HG02870 (cell line): ENCODE measurements at regions not wholly inside any gene's neighbourhood (a gene's known extent, or its start where the extent isn't known, plus 50 kb on each side); places are given as distances from the start of the nearest gene placed in this dataset.

Source experiments
- ATAC-seq: cut with Tn5 transposase; IDR thresholded peaks from one replicate; pipeline ENCODE4 v1.9.1; 2021; ENCODE audit warnings: mild to moderate bottlenecking, moderate library complexity; ENCODE audit not compliant: unreplicated experiment

GRCh38 chr5:89499787-89500186, 616.8 kb upstream of the MEF2C start:
- no peak for ATAC-seq

GRCh38 chr5:89498699-89499098, 615.7 kb upstream of the MEF2C start:
- no peak for ATAC-seq

GRCh38 chr5:89493414-89493813, 610.4 kb upstream of the MEF2C start:
- ATAC-seq = no peak

DNA sequence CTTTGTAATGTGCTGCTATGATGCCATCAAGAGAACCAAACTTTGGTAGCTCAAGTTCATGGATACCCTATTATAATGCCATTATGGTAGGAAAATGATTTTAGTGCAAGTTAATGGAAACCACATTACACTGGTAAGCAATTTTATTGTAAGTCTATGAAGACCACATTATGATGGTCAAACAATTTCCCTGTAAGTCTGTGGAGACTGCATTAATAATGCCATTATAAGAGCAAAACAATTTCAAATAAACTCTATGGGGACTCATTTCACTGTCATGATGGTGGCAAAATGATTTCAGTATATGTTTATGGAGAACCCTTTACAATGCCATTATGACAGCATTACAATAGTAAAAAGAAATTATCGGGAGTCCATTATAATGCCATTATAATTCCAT, 602.0 kb upstream of the MEF2C start:
- no peak for ATAC-seq

DNA sequence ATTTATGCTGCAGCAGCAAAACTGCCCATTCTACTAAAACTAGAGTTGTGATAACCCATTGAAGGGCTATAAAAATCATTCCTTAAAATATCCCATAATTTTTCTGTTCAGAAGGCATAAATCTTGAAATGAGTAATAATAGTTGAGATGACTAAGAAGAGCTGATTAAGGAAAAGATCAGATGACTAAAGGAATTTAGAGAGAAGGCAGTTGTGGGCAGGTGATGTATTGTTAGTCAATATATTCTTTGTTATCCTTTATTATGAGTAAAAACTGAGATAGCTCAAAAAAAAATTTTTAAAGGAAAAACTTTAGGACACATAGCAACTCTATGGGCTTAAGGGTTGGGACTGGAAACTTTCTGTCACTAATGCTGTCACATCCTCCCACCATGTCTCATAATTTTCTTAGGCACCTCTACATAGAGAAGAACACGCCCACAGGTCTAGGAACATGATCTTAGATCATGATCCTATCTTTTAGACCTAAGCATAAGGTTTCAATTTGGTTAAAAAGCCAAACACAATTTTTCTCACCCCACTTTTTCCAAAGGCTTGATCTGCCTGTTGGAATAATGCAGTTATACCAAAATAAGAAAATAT, 597.5 kb upstream of the MEF2C start:
- ATAC-seq = no peak

GRCh38 chr5:89478851-89479250, 595.9 kb upstream of the MEF2C start:
- no peak for ATAC-seq

GRCh38 chr5:89473196-89473595, 590.2 kb upstream of the MEF2C start:
- no peak for ATAC-seq

DNA sequence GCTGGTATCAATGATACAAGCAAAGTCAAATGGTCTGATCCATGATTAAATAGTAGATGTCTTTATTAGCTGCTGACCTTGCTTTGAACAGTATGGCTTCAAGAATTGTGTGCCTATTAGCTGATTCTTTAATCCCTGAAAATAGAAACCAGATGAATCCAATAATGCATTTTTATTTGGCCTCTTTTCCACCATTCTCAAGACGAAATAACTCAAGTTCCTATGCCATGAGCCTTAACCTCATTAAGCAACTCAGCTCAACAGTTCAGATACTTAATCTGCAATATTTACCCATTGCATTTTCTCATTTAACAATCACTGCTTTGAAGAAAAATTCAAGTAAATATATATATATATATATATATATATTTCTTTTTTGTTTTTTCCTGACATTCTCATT, 588.6 kb upstream of the MEF2C start:
- ATAC-seq = no peak

DNA sequence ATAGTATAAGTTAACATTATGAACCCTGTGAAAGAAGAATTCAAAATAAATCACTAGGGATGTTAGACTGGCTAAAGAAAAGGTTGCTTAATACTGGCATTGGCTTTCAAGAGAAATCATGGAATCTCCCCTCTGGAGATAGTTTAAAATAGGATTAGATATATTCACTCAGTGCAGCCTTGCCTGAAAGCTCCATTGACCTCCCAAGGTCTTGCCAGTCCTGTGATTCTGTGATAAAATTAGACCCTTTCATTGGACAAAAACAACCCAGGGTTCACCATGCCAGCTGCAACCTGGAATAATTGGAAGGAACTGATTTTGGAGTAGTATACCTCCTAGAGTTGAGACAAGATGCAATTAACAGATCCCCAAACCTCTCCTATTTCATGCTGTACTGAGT, 588.1 kb upstream of the MEF2C start:
- no peak for ATAC-seq

- ATAC-seq = no peak
Observed at GRCh38 chr5:89470658-89471057, 587.7 kb upstream of the MEF2C start.

GRCh38 chr5:89458332-89458656, 575.3 kb upstream of the MEF2C start:
- ATAC-seq = no peak

- no peak for ATAC-seq
Observed at GRCh38 chr5:89457411-89458331, 574.7 kb upstream of the MEF2C start.

DNA sequence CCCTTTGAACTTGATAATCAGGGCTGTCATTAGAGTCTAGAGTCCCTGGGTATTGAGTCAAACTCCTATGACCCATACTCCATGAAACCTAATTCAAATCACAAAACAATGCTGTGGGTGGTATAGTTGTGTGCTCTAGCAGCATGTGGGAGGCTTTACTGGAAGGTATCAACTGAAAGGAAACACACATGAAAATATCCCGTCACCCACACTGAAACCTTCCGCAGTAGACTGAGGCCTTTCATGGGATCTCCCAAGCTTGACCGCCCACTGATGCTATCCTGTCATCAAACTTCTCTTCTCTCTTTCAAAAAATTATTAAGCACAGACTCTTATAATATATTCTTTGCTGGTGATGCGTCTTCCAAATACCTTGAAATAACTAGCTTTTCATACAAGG, 569.1 kb upstream of the MEF2C start:
- ATAC-seq = no peak

- ATAC-seq = no peak
Observed at GRCh38 chr5:89451263-89451662, 568.3 kb upstream of the MEF2C start.

GRCh38 chr5:89450149-89450538, 567.2 kb upstream of the MEF2C start:
- no peak for ATAC-seq

DNA sequence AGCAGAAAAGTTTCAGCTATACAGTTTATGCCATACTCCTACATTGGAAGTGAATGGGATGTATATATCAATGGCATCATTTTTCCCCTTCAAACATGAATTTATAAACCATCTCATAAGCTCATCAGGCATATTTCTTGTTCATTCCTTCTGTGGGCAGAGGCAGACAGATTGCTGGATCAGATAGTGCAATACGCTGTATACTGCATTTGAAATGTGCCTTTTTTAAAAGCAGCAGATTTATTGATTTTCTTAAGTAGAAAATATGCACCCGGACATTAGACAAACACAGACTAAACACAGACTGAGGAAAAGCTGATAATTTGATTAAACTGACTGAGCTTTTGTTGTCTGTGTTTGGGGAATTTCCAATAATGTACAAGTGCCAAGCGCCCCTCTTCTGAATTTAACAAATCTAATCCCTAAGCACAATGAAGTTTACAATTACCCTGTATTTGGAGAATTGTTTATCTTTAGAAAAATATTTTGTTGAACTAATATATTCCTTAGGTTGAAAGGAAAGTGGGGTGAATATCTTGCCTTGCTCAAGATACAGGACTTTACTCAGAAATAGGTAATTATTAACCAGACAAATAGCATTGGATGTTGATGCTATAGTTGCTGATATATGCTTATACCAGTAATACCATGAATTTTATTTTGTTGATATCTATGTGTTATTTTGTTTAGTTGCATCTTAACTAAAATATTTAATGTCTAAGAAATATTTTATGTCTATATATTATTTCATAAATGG, 566.6 kb upstream of the MEF2C start:
- ATAC-seq = no peak

DNA sequence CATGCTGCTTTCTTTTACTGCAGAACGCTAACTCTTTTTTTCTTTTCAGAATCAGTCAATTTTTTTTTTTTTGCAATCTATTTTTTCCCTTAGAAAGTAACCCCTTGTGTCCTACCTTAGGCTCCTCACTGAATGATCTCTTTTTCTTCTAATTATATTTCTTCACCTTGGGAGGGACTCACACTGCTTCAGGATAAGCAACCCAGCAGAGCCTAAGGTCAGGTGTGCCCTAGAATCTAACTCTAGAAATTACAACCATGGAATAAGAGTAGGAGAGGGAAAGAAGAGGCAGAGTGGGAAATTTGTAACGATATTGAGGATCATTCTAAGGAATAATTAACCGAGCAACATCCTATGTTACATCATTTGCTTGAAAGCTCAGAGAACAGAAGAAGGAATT, 564.0 kb upstream of the MEF2C start:
- ATAC-seq = no peak

DNA sequence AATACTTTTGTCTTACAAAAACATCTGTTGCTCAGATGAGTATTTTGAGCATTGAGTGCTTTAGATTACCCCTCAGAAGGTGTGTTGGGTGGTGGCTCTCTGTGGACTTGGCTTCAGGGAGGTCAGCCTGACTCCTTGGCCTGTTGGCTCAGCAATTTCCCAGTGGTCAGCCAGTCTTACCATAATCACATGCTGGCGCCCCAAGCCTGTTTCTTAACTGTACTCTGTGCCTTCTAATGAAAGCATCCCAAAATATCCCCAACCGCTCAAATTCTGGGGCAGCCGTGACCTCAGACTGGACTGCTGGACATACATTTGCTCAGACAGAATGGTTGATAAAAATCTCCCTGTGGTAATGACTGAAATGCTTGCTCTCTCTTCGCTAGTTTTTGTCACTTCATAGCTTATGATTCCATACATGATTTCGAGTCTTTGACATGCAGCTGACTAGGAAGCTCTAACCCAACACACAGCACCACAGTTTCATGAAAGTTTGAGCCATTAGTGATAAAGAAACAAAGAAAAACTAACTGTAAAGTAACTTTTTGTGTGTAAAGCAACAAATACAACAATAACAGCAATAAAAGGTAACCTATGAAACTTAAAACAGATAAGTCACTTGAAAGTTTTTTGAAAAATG, 562.2 kb upstream of the MEF2C start:
- no peak for ATAC-seq

DNA sequence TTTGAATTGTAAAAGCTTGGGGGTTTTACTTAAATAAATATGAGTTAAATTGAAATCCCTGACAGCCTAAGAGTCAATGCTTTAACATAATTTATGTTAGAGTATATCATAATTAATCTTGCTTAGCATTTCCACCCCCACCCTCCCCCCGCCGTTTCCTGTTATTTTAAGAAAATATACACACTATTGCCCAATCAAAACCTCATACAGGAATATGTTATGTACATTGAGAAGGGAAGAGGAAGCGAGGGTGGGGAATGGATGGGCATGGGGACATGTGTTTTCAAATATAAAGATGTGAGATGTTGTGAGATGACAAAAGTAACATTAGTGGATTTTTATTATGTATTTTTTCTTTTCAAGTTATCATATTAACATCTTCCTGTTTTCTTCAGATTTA, 561.1 kb upstream of the MEF2C start:
- no peak for ATAC-seq

DNA sequence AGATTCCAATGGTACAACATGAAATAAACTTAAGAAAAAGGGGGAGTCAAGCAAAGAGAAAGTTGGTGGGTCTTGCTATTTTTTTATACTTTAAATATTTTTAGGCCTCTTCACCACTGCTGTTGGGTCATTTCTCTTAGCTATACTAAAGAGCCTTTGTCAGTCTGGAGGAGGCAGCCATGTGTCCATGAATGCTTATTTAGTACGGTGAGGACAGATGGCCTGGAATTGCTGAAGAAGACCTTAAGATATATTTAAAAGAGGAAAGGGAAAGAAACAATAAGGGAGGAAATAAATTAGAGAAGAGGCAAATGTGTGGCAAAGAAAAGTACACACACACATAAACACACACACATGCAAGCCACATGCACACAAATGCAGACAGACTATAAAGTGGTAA, 560.5 kb upstream of the MEF2C start:
- ATAC-seq = no peak

GRCh38 chr5:89441965-89442364, 559.0 kb upstream of the MEF2C start:
- ATAC-seq = no peak

GRCh38 chr5:89440670-89441069, 557.7 kb upstream of the MEF2C start:
- ATAC-seq = no peak
